ENCODE measurements at regions not wholly inside any gene's neighbourhood (a gene's known extent, or its start where the extent isn't known, plus 50 kb on each side); places are given as distances from the start of the nearest gene placed in this dataset.

- no peak for DNase-seq
- Mint-ChIP-seq H3K4me3 (no peak overlapping the region), H3K36me3 (ENCODE audit: low read depth) (no peaks in the 10 kb centered on the region), H3K4me1 (ENCODE audit: low read depth) (peaks cover 14% of the 10 kb centered on the region), H3K27ac (no peak overlapping the region), H3K9me3 (no peaks in the 10 kb centered on the region), H3K27me3 (ENCODE audit: low read depth) (no peaks in the 10 kb centered on the region)
- intact Hi-C loops (cut with micrococcal nuclease) = no loop called here
- CTCF ChIA-PET = no interaction called here
These were observed 203.9 kb downstream of the MDFIC start for GRCh38 chr7:115125750-115126149.

DNA sequence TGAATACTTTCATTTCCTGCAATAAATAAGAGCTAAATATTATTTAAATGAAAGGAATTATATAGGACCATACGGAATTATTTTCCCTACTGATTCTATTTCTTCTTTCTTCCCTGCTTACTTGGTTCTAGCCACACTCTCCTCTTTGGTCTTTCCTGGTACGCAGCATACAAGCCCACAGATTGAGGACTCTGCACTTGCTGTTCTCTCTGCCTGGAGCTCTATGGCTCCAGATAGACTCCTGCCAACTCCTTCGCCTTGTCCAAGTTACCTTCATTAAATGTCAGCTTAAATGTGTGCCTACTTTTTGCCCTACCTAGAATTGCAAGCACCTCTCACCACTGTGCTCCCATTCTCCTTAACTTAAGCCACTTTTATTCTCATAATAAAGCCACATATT, 203.4 kb downstream of the MDFIC start:
- Mint-ChIP-seq H3K36me3 (ENCODE audit: low read depth) (no peaks in the 10 kb centered on the region), H3K27me3 (ENCODE audit: low read depth) (no peaks in the 10 kb centered on the region), H3K4me3 (no peak overlapping the region), H3K9me3 (no peaks in the 10 kb centered on the region), H3K27ac (no peak overlapping the region), H3K4me1 (ENCODE audit: low read depth) (peaks cover 14% of the 10 kb centered on the region)
- intact Hi-C loops (cut with micrococcal nuclease) = no loop called here
- no peak for DNase-seq
- CTCF ChIA-PET = no interaction called here

- H3K4me3 Mint-ChIP-seq = no peak overlapping the region
- no peaks in the 10 kb centered on the region for H3K9me3 Mint-ChIP-seq
- peaks cover 14% of the 10 kb centered on the region for H3K4me1 Mint-ChIP-seq (ENCODE audit: low read depth)
- no peaks in the 10 kb centered on the region for H3K36me3 Mint-ChIP-seq (ENCODE audit: low read depth)
- no peaks in the 10 kb centered on the region for H3K27me3 Mint-ChIP-seq (ENCODE audit: low read depth)
- DNase-seq = no peak
- intact Hi-C loops (cut with micrococcal nuclease) = no loop called here
- no peak overlapping the region for H3K27ac Mint-ChIP-seq
- CTCF ChIA-PET = no interaction called here
These were observed 202.6 kb downstream of the MDFIC start for GRCh38 chr7:115124409-115124939.

GRCh38 chr7:115123441-115123840, 201.5 kb downstream of the MDFIC start:
- H3K36me3 Mint-ChIP-seq (ENCODE audit: low read depth) = no peaks in the 10 kb centered on the region

DNA sequence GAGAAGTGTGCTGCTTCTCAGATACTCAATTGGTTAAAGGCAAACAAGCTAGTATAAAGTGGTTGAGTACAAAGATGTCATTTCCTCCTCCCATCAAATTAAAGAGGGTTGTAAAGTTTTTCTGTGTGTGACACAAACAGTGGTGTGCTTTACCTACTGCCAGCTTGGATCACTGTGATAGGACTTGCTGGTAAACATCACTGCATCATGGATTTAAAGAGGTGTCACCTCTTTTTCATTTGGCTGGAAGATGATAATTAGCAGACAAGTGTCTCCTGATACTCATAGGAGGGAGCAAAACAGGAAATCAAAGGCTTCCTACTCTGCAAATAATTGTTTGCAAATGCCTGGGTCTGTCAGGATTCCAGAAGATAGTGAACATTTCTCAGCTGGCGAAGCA, 200.5 kb downstream of the MDFIC start:
- H3K36me3 Mint-ChIP-seq (ENCODE audit: low read depth) = no peaks in the 10 kb centered on the region
- H3K4me3 Mint-ChIP-seq = no peak overlapping the region
- no peak for DNase-seq
- peaks cover 11% of the 10 kb centered on the region for H3K4me1 Mint-ChIP-seq (ENCODE audit: low read depth)
- H3K27ac Mint-ChIP-seq = no peak overlapping the region
- CTCF ChIA-PET = no interaction called here
- H3K27me3 Mint-ChIP-seq (ENCODE audit: low read depth) = no peaks in the 10 kb centered on the region
- intact Hi-C loops (cut with micrococcal nuclease) = no loop called here
- H3K9me3 Mint-ChIP-seq = no peaks in the 10 kb centered on the region

More at GRCh38 chr7:115123441-115123840, 201.5 kb downstream of the MDFIC start:
- H3K27me3 Mint-ChIP-seq (ENCODE audit: low read depth) = no peaks in the 10 kb centered on the region
- H3K9me3 Mint-ChIP-seq = no peaks in the 10 kb centered on the region
- CTCF ChIA-PET = no interaction called here
- intact Hi-C loops (cut with micrococcal nuclease) = no loop called here
- no peak overlapping the region for H3K4me3 Mint-ChIP-seq
- H3K27ac Mint-ChIP-seq = no peak overlapping the region
- DNase-seq = no peak
- peaks cover 14% of the 10 kb centered on the region for H3K4me1 Mint-ChIP-seq (ENCODE audit: low read depth)

DNA sequence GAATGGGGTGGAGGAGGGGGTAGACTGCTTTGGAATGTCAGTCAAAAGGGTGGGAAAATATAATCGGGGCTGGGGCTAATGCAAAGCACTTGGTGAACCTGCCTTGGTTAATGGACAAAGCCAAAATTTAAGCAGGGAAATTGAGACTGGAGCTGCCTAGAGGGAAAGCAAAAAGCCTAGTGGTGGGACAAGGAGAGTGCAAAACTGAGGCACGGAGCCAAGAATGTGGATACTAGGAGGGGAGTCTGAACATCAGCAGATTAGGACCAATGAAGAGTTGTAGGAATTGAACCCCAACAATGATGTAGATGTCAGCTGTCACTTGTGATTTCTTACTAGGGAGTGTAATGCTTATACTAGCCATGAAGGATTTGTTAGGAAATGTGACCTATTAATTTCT, 195.9 kb downstream of the MDFIC start:
- CTCF ChIA-PET = no interaction called here
- intact Hi-C loops (cut with micrococcal nuclease) = no loop called here

GRCh38 chr7:115116773-115117715, 195.2 kb downstream of the MDFIC start:
- CTCF ChIA-PET = no interaction called here

More for the DNA sequence above, 195.9 kb downstream of the MDFIC start:
- H3K9me3 Mint-ChIP-seq = no peaks in the 10 kb centered on the region
- no peaks in the 10 kb centered on the region for H3K36me3 Mint-ChIP-seq (ENCODE audit: low read depth)
- no peak overlapping the region for H3K4me3 Mint-ChIP-seq
- no peaks in the 10 kb centered on the region for H3K27me3 Mint-ChIP-seq (ENCODE audit: low read depth)
- DNase-seq = no peak
- peaks cover 7% of the 10 kb centered on the region for H3K4me1 Mint-ChIP-seq (ENCODE audit: low read depth)
- H3K27ac Mint-ChIP-seq = no peak overlapping the region

DNA sequence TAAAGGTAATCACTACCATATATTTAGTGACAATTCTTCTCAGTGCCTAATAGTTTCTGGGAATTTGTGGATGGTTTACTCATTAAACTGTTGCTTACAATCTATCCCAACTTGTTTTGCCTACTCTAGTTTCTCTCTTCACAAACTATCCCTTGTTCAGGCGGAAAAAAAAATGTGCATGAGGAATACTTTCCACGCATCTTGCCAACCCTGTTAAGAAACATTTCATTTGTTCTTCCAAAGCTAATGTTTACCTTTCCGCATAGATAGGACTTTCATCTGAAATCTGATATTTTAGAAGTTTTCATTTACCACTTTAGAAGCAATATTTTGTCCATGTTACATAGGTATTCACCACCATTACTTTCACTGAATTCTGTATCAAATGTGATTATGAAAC, 191.9 kb downstream of the MDFIC start:
- no peak for DNase-seq
- H3K27me3 Mint-ChIP-seq (ENCODE audit: low read depth) = no peaks in the 10 kb centered on the region
- no peaks in the 10 kb centered on the region for H3K4me1 Mint-ChIP-seq (ENCODE audit: low read depth)
- H3K36me3 Mint-ChIP-seq (ENCODE audit: low read depth) = no peaks in the 10 kb centered on the region
- intact Hi-C loops (cut with micrococcal nuclease) = no loop called here
- CTCF ChIA-PET = no interaction called here
- no peak overlapping the region for H3K4me3 Mint-ChIP-seq
- no peak overlapping the region for H3K27ac Mint-ChIP-seq
- no peaks in the 10 kb centered on the region for H3K9me3 Mint-ChIP-seq

More at GRCh38 chr7:115116773-115117715, 195.2 kb downstream of the MDFIC start:
- no peak overlapping the region for H3K4me3 Mint-ChIP-seq
- no peak overlapping the region for H3K27ac Mint-ChIP-seq
- H3K9me3 Mint-ChIP-seq = no peaks in the 10 kb centered on the region
- no peak for DNase-seq
- H3K27me3 Mint-ChIP-seq (ENCODE audit: low read depth) = no peaks in the 10 kb centered on the region
- no peaks in the 10 kb centered on the region for H3K36me3 Mint-ChIP-seq (ENCODE audit: low read depth)
- peaks cover under 1% of the 10 kb centered on the region for H3K4me1 Mint-ChIP-seq (ENCODE audit: low read depth)
- intact Hi-C loops (cut with micrococcal nuclease) = no loop called here

DNA sequence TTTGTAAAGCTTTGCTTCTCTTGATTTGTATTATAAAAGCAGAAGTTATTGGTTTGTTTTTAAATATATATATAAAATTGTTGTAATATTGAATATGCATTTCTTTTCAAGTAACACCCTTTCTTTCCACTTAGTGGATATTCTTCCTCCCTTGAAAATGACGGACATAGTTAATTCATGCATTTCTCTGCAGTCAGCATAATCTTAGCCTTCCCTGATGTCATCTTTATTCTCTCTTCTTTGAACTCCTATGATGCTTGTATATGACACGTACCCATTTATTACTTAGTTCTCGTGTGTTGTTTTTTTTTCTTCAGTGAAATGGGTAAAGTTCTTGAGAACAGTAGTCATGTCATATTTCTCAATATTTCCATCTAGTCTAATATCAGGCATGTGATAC, 191.2 kb downstream of the MDFIC start:
- H3K27me3 Mint-ChIP-seq (ENCODE audit: low read depth) = no peaks in the 10 kb centered on the region
- no peaks in the 10 kb centered on the region for H3K9me3 Mint-ChIP-seq
- no peaks in the 10 kb centered on the region for H3K36me3 Mint-ChIP-seq (ENCODE audit: low read depth)
- intact Hi-C loops (cut with micrococcal nuclease) = no loop called here
- H3K27ac Mint-ChIP-seq = no peak overlapping the region
- no peaks in the 10 kb centered on the region for H3K4me1 Mint-ChIP-seq (ENCODE audit: low read depth)
- H3K4me3 Mint-ChIP-seq = no peak overlapping the region
- DNase-seq = no peak
- CTCF ChIA-PET = no interaction called here

GRCh38 chr7:115110523-115110922, 188.6 kb downstream of the MDFIC start:
- intact Hi-C loops (cut with micrococcal nuclease) = no loop called here
- no peaks in the 10 kb centered on the region for H3K4me1 Mint-ChIP-seq (ENCODE audit: low read depth)
- H3K27ac Mint-ChIP-seq = no peak overlapping the region
- H3K4me3 Mint-ChIP-seq = no peak overlapping the region
- DNase-seq = no peak
- no peaks in the 10 kb centered on the region for H3K36me3 Mint-ChIP-seq (ENCODE audit: low read depth)
- CTCF ChIA-PET = no interaction called here
- no peaks in the 10 kb centered on the region for H3K27me3 Mint-ChIP-seq (ENCODE audit: low read depth)
- H3K9me3 Mint-ChIP-seq = no peaks in the 10 kb centered on the region

- CTCF ChIA-PET = no interaction called here
- no peak overlapping the region for H3K27ac Mint-ChIP-seq
- no peaks in the 10 kb centered on the region for H3K4me1 Mint-ChIP-seq (ENCODE audit: low read depth)
- no peaks in the 10 kb centered on the region for H3K9me3 Mint-ChIP-seq
- H3K27me3 Mint-ChIP-seq (ENCODE audit: low read depth) = no peaks in the 10 kb centered on the region
- no peaks in the 10 kb centered on the region for H3K36me3 Mint-ChIP-seq (ENCODE audit: low read depth)
- no peak overlapping the region for H3K4me3 Mint-ChIP-seq
- intact Hi-C loops (cut with micrococcal nuclease) = no loop called here
- DNase-seq = no peak
These were observed 184.4 kb downstream of the MDFIC start for GRCh38 chr7:115106316-115106715.

DNA sequence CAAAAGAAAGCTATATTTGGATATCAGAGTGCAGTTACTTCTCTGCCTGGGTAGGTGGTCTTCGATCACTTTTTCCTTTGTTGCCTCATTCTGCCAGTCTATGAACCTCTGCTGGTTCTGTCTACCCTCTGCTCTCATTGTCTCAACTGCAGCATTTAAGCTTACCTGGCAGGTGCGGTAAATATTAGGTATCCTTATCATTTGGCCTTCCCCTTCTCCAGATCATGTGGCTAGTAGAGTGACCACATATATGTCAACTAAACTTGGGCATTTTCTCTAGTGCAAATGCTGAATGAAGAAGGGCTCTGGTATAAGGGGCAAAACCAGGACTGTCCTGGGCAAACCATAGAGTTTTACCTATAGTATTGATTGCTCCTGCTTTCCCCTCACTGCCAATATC, 180.8 kb downstream of the MDFIC start:
- no peak for DNase-seq
- H3K27me3 Mint-ChIP-seq (ENCODE audit: low read depth) = no peaks in the 10 kb centered on the region
- H3K9me3 Mint-ChIP-seq = no peaks in the 10 kb centered on the region
- no peaks in the 10 kb centered on the region for H3K4me1 Mint-ChIP-seq (ENCODE audit: low read depth)
- no peak overlapping the region for H3K4me3 Mint-ChIP-seq
- CTCF ChIA-PET = interaction anchor here (0.7 kb wide), 1 partner anchor 178 kb away, joined by 3 read pairs; no protein-coding TSS in a partner anchor
- H3K36me3 Mint-ChIP-seq (ENCODE audit: low read depth) = no peaks in the 10 kb centered on the region
- no peak overlapping the region for H3K27ac Mint-ChIP-seq
- intact Hi-C loops (cut with micrococcal nuclease) = no loop called here

DNA sequence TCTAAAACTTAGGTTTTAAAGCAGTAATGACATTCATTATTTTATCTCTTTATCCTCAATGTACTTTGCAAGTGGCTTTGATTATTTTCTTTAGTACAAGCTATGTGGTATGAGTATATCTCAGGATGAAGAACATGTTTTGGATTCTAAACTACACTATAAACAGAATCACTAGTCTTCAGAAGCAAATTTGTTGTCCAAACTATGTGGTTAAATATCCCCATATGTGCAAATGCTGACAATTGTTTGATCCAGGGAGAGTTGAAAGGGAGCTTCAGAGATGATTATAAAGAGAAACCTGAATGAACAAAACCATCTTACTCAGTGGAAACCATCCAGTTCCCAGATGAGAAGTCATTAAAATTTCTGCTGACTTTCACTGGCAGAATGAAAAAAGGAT, 179.3 kb downstream of the MDFIC start:
- Mint-ChIP-seq H3K9me3 (no peaks in the 10 kb centered on the region), H3K36me3 (ENCODE audit: low read depth) (no peaks in the 10 kb centered on the region), H3K27ac (no peak overlapping the region), H3K4me1 (ENCODE audit: low read depth) (no peaks in the 10 kb centered on the region), H3K4me3 (no peak overlapping the region), H3K27me3 (ENCODE audit: low read depth) (no peaks in the 10 kb centered on the region)
- no peak for DNase-seq
- intact Hi-C loops (cut with micrococcal nuclease) = no loop called here
- CTCF ChIA-PET = no interaction called here

Measured in activated naive CD4-positive, alpha-beta T cell treated with anti-CD3 and anti-CD28 coated beads for 36 hours (primary cell).